ENCODE measurements at regions not wholly inside any gene's neighbourhood (a gene's known extent, or its start where the extent isn't known, plus 50 kb on each side); places are given as distances from the start of the nearest gene placed in this dataset.

- peaks cover 0 to 2% (median 0%) of the 10 kb centered on the region in 4 experiments; a peak in 2 of 7 replicates for H3K27me3 ChIP-seq (replicated peaks in 1 of 4; ENCODE audit: control insufficient read depth in 3 of 4, extremely low read depth in 1 of 4, insufficient read depth in 3 of 4, low read length in 3 of 4)
- H2AFZ ChIP-seq (ENCODE audit: low read length), result no peak overlapping the region
- H3K14ac ChIP-seq (ENCODE audit: insufficient read length), result no peak overlapping the region
- H2BK5ac ChIP-seq (ENCODE audit: low read depth, low read length), result no peak overlapping the region
- no peak overlapping the region for H3K4me3 ChIP-seq (ENCODE audit: extremely low read depth in 1 of 4, insufficient read depth in 2 of 4, low read depth in 3 of 4, low read length in 4 of 4)
- H2BK15ac ChIP-seq (ENCODE audit: low read length), result no peak overlapping the region
- no peak overlapping the region for H2BK120ac ChIP-seq (replicated peaks; ENCODE audit: low read depth, low read length)
- H3K36me3 ChIP-seq (ENCODE audit: control insufficient read depth in 2 of 4, insufficient read depth in 4 of 4, low read length in 3 of 4), result no peaks in the 10 kb centered on the region
- no peak overlapping the region for H4K5ac ChIP-seq (ENCODE audit: insufficient read length, low read depth, low read length)
- DNase-seq (ENCODE audit: low read depth in 1 of 2, low spot score in 2 of 2) (no peak), FAIRE-seq (no peak)
- H3K23me2 ChIP-seq (ENCODE audit: low read depth, low read length), result no peaks in the 10 kb centered on the region; the same call in 1 of the 2 replicates
- ChIA-PET CTCF (ENCODE audit: partially characterized antibody) (interaction anchor here (1.1 kb wide), 1 partner anchor 261 kb away, joined by 3 read pairs; no protein-coding TSS in a partner anchor), POLR2A (ENCODE audit: partially characterized antibody) (interaction anchor here (0.5 kb wide), 1 partner anchor 17 kb away, joined by 3 read pairs; no protein-coding TSS in a partner anchor)
- no peak overlapping the region for H3K27ac ChIP-seq (ENCODE audit: low read depth, low read length)
- no peak overlapping the region for H2BK20ac ChIP-seq (ENCODE audit: low read length)
- 87% methylated on average over 4 of the region's 4 CpGs; no CpG with 5 or more reads in 1 of the 2 experiments for WGBS, 2 experiments (ENCODE audit: extremely low coverage in 1 of 2, insufficient coverage in 1 of 2, insufficient read length in 1 of 2, insufficient replicate concordance in 2 of 2, low coverage in 1 of 2, low lambda C conversion rate in 2 of 2, missing lambda C conversion rate in 1 of 2)
- peaks cover 0 to 8% (median 2%) of the 10 kb centered on the region in 4 experiments; a peak in 2 of 7 replicates for H3K4me1 ChIP-seq (replicated peaks in 1 of 4; ENCODE audit: control insufficient read depth in 3 of 4, insufficient read depth in 4 of 4, low read length in 3 of 4)
- H3K79me1 ChIP-seq (ENCODE audit: low read depth, low read length), result no peaks in the 10 kb centered on the region
- H3K9me3 ChIP-seq (ENCODE audit: insufficient read depth in 2 of 2, low read depth in 1 of 2, low read length in 1 of 2), result no peaks in the 10 kb centered on the region
- no peak overlapping the region for H3K23ac ChIP-seq (ENCODE audit: insufficient read length)
- H3K79me2 ChIP-seq (ENCODE audit: control insufficient read depth in 1 of 2, insufficient read depth in 2 of 2, low read length in 2 of 2), result no peaks in the 10 kb centered on the region
- no peak overlapping the region for H3K56ac ChIP-seq (replicated peaks; ENCODE audit: insufficient read length, low read depth, low read length)
- H4K20me1 ChIP-seq (replicated peaks in 1 of 2; ENCODE audit: control insufficient read depth in 1 of 2, insufficient read depth in 2 of 2, low read length in 2 of 2), result no peaks in the 10 kb centered on the region
- no peak overlapping the region for H2AK5ac ChIP-seq (ENCODE audit: low read depth, low read length)
- H4K91ac ChIP-seq (replicated peaks; ENCODE audit: insufficient read length, low read length), result no peak overlapping the region
- H3K9ac ChIP-seq (replicated peaks in 1 of 4; ENCODE audit: extremely low read depth in 1 of 4, low read depth in 3 of 4, low read length in 3 of 4), result no peak overlapping the region
- no peak overlapping the region for H3K4me2 ChIP-seq (ENCODE audit: insufficient read depth in 1 of 2, low read depth in 2 of 2, low read length in 2 of 2)
- no peak overlapping the region for H3K4ac ChIP-seq (replicated peaks; ENCODE audit: insufficient read length, low read depth, low read length)
- H2BK12ac ChIP-seq (ENCODE audit: low read depth, low read length), result no peak overlapping the region
- no peak overlapping the region for H4K8ac ChIP-seq (ENCODE audit: extremely low read depth, insufficient read depth, low read length)
- H3K18ac ChIP-seq (ENCODE audit: extremely low read depth, low read length), result no peak overlapping the region
- TF ChIP-seq CHD2 (IDR thresholded peaks at IDR 0.05; ENCODE audit: low read length) (no peak), BACH1 (IDR thresholded peaks at IDR 0.05; ENCODE audit: low read length) (no peak), GTF2F1 (IDR thresholded peaks at IDR 0.05; ENCODE audit: borderline replicate concordance, low read depth, low read length) (no peak), CBX5 (IDR thresholded peaks at IDR 0.05; ENCODE audit: low read depth, low read length) (no peak), TCF12 (IDR thresholded peaks at IDR 0.05; ENCODE audit: low read depth, low read length) (no peak), YY1 (IDR thresholded peaks at IDR 0.05; ENCODE audit: low read depth, low read length) (no peak), RFX5 (IDR thresholded peaks at IDR 0.05; ENCODE audit: borderline replicate concordance, low read depth, low read length) (no peak), RNF2 (IDR thresholded peaks at IDR 0.05; ENCODE audit: borderline replicate concordance, low read depth, low read length, missing control alignments, poor library complexity, severe bottlenecking) (no peak), KDM5A (IDR thresholded peaks at IDR 0.05; ENCODE audit: low read length) (no peak), E2F6 (IDR thresholded peaks at IDR 0.05) (no peak), EGR1 (IDR thresholded peaks at IDR 0.05; ENCODE audit: borderline replicate concordance, low read depth, low read length) (no peak), MAFK (IDR thresholded peaks at IDR 0.05; ENCODE audit: low read depth, low read length) (no peak)
- TF ChIP-seq, protein P1, sequence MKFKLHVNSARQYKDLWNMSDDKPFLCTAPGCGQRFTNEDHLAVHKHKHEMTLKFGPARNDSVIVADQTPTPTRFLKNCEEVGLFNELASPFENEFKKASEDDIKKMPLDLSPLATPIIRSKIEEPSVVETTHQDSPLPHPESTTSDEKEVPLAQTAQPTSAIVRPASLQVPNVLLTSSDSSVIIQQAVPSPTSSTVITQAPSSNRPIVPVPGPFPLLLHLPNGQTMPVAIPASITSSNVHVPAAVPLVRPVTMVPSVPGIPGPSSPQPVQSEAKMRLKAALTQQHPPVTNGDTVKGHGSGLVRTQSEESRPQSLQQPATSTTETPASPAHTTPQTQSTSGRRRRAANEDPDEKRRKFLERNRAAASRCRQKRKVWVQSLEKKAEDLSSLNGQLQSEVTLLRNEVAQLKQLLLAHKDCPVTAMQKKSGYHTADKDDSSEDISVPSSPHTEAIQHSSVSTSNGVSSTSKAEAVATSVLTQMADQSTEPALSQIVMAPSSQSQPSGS (IDR thresholded peaks at IDR 0.05; ENCODE audit: low read length), result no peak
Observed at GRCh38 chr9:38278457-38278856, 114.0 kb upstream of the ALDH1B1 start.

All from H1 (cell line).